Liver (tissue), 8 donors: ENCODE measurements at regions not wholly inside any gene's neighbourhood (a gene's known extent, or its start where the extent isn't known, plus 50 kb on each side); places are given as distances from the start of the nearest gene placed in this dataset.

Experiments used
- DNase-seq: peaks from one replicate; pipeline ENCODE4 v3.0.0-alpha.2; 2017; ENCODE audit warnings: low spot score
- H3K27ac ChIP-seq, 2 donors: one replicate each; pipeline ENCODE4 v1.7.0; 2013; ENCODE audit warnings: inconsistent platforms in 2 of 2, low read length in 2 of 2, control low read depth in 1 of 2, low read depth in 1 of 2, mild to moderate bottlenecking in 1 of 2
- H3K27me3 ChIP-seq, 4 donors: one replicate each; pipeline versions ENCODE4 v1.6.1 to v1.7.0; 2013; ENCODE audit warnings: low read length in 3 of 4, inconsistent platforms in 1 of 4, mild to moderate bottlenecking in 1 of 4, moderate library complexity in 1 of 4; ENCODE audit not compliant: control insufficient read depth in 4 of 4, insufficient read depth in 4 of 4
- H3K36me3 ChIP-seq, 4 donors: one replicate each; pipeline versions ENCODE4 v1.6.1 to v1.7.0; 2013; ENCODE audit warnings: low read length in 3 of 4, mild to moderate bottlenecking in 3 of 4, low read depth in 1 of 4, moderate library complexity in 1 of 4; ENCODE audit not compliant: control insufficient read depth in 4 of 4, insufficient read depth in 3 of 4
- H3K4me1 ChIP-seq, 4 donors: one replicate each; pipeline versions ENCODE4 v1.6.1 to v1.7.0; 2013; ENCODE audit warnings: low read length in 3 of 4, mild to moderate bottlenecking in 3 of 4, moderate library complexity in 1 of 4; ENCODE audit not compliant: control insufficient read depth in 4 of 4, insufficient read depth in 4 of 4
- H3K4me3 ChIP-seq, 3 donors: one replicate each; pipeline versions ENCODE4 v1.6.1 to v1.7.0; 2013; ENCODE audit warnings: low read length in 3 of 3, control low read depth in 1 of 3, low read depth in 1 of 3, mild to moderate bottlenecking in 1 of 3
- H3K9ac ChIP-seq, 2 donors: one replicate each; pipeline ENCODE4 v1.7.0; 2013; ENCODE audit warnings: low read length in 2 of 2, mild to moderate bottlenecking in 2 of 2, moderate library complexity in 2 of 2, control low read depth in 1 of 2, low read depth in 1 of 2
- H3K9me3 ChIP-seq, 4 donors: one replicate each; pipeline versions ENCODE4 v1.6.1 to v1.7.0; 2013; ENCODE audit warnings: low read length in 3 of 4; ENCODE audit not compliant: control insufficient read depth in 4 of 4
- CTCF ChIP-seq: fragments of 150-350 bp; IDR thresholded peaks from 2 replicates; pipeline ENCODE4 v1.5.1; 2017; ENCODE audit warnings: improper control_type of control experiment, low read depth, low read length; ENCODE audit not compliant: missing input control
- EGR1 ChIP-seq, 2 donors: IDR thresholded peaks; 2 replicates each; pipeline ENCODE4 v1.6.1; 2016 to 2018; ENCODE audit warnings: antibody characterized with exemption in 2 of 2, low read depth in 2 of 2
- FOXA2 ChIP-seq: IDR thresholded peaks from 2 replicates; pipeline ENCODE4 v1.6.1; 2016; ENCODE audit warnings: antibody characterized with exemption
- GABPA ChIP-seq, 2 donors: IDR thresholded peaks in 1 of 2; conservative IDR thresholded peaks in 1 of 2; 2 replicates each; pipeline ENCODE4 v1.6.1; 2016; ENCODE audit warnings: antibody characterized with exemption in 2 of 2, mild to moderate bottlenecking in 1 of 2, moderate library complexity in 1 of 2
- HNF4A ChIP-seq, 2 donors: conservative IDR thresholded peaks; 2 replicates each; pipeline ENCODE4 v1.6.1; 2016; ENCODE audit warnings: antibody characterized with exemption in 2 of 2, mild to moderate bottlenecking in 2 of 2
- HNF4G ChIP-seq: IDR thresholded peaks from 2 replicates; pipeline ENCODE4 v1.6.1; 2016; ENCODE audit warnings: antibody characterized with exemption
- JUND ChIP-seq, 2 donors: IDR thresholded peaks; 2 replicates each; pipeline ENCODE4 v1.6.1; 2016; ENCODE audit warnings: antibody characterized with exemption in 2 of 2
- MAX ChIP-seq: IDR thresholded peaks from 2 replicates; pipeline ENCODE4 v1.6.1; 2016; ENCODE audit warnings: antibody characterized with exemption
- NR2F2 ChIP-seq: IDR thresholded peaks from 2 replicates; pipeline ENCODE4 v1.6.1; 2016; ENCODE audit warnings: antibody characterized with exemption
- REST ChIP-seq: IDR thresholded peaks from 2 replicates; pipeline ENCODE4 v1.6.1; 2016; ENCODE audit warnings: antibody characterized with exemption, mild to moderate bottlenecking
- SP1 ChIP-seq: IDR thresholded peaks from 2 replicates; pipeline ENCODE4 v1.6.1; 2018; ENCODE audit warnings: antibody characterized with exemption, mild to moderate bottlenecking
- TAF1 ChIP-seq: conservative IDR thresholded peaks from 2 replicates; pipeline ENCODE4 v1.6.1; 2016; ENCODE audit warnings: antibody characterized with exemption, mild to moderate bottlenecking
- YY1 ChIP-seq: IDR thresholded peaks from 2 replicates; pipeline ENCODE4 v1.6.1; 2016; ENCODE audit warnings: antibody characterized with exemption, mild to moderate bottlenecking
- ZBTB33 ChIP-seq: IDR thresholded peaks from 2 replicates; pipeline ENCODE4 v1.6.1; 2016; ENCODE audit warnings: antibody characterized with exemption
- WGBS: extraction: QIAGEN DNeasy Blood & Tissue Kit; methylation state at CpG from one replicate; pipeline ENCODE4 v1.1.7; 2013; 5-methylcytosine and 5-hydroxymethylcytosine counted together
- donor health status: healthy.
- donor health status: healthy.
- donor health status: healthy.
- donor health status: healthy.
- donor health status: healthy.

GRCh38 chr2:17282826-17283225 is 235.4 kb downstream of the RAD51AP2 start:
- Histone ChIP-seq H3K27me3 (no peaks in the 10 kb centered on the region), H3K4me3 (no peak overlapping the region), H3K9me3 (no peaks in the 10 kb centered on the region), H3K4me1 (no peaks in the 10 kb centered on the region), H3K27ac (no peak overlapping the region), H3K9ac (no peak overlapping the region), H3K36me3 (no peaks in the 10 kb centered on the region)
- DNase-seq: no peak
- TF ChIP-seq SP1: no peak
- no peak for TF ChIP-seq GABPA (IDR thresholded peaks at IDR 0.05 in 1 of 2, conservative IDR thresholded peaks at IDR 0.05 in 1 of 2)
- no peak for TF ChIP-seq HNF4G
- TF ChIP-seq ZBTB33: no peak
- TF ChIP-seq MAX: no peak
- no peak for TF ChIP-seq TAF1
- no peak for TF ChIP-seq CTCF
- WGBS: 59% methylated on average over 5 of the region's 5 CpGs

- Histone ChIP-seq H3K36me3 (no peaks in the 10 kb centered on the region), H3K4me3 (no peak overlapping the region), H3K4me1 (no peaks in the 10 kb centered on the region), H3K27me3 (no peaks in the 10 kb centered on the region), H3K9me3 (no peaks in the 10 kb centered on the region), H3K9ac (no peak overlapping the region), H3K27ac (no peak overlapping the region)
- no peak for DNase-seq
- no peak for TF ChIP-seq GABPA (IDR thresholded peaks at IDR 0.05 in 1 of 2, conservative IDR thresholded peaks at IDR 0.05 in 1 of 2)
- no peak for TF ChIP-seq NR2F2
- no peak for TF ChIP-seq REST
- no peak for TF ChIP-seq HNF4A (conservative IDR thresholded peaks at IDR 0.05)
- no peak for TF ChIP-seq FOXA2
- no peak for TF ChIP-seq MAX
- TF ChIP-seq SP1: no peak
- TF ChIP-seq JUND (IDR thresholded peaks at IDR 0.05): no peak
- no peak for TF ChIP-seq CTCF
- TF ChIP-seq YY1: no peak
- TF ChIP-seq EGR1 (IDR thresholded peaks at IDR 0.05; ENCODE audit: low read depth in 2 of 2): no peak
- no peak for TF ChIP-seq HNF4G
- no peak for TF ChIP-seq ZBTB33
- WGBS: 100% methylated on average over 1 of the region's 1 CpG
Measured at GRCh38 chr2:17282245-17282644, 236.0 kb downstream of the RAD51AP2 start.
